MM.1S (cell line): ENCODE measurements at regions not wholly inside any gene's neighbourhood (a gene's known extent, or its start where the extent isn't known, plus 50 kb on each side); places are given as distances from the start of the nearest gene placed in this dataset.

Experiments used
- EZH2 ChIP-seq: fragments of 300-600 bp; sonication (generic); optimal IDR thresholded peaks from 2 replicates; pipeline ENCODE3; 2017; ENCODE audit warnings: low read depth, mild to moderate bottlenecking, antibody characterized with exemption, low read length, mixed read lengths
- EZH2phosphoT487 ChIP-seq: fragments of 300-600 bp; sonication (generic); IDR thresholded peaks from 2 replicates; pipeline ENCODE4 v1.6.1; 2018; ENCODE audit warnings: antibody characterized with exemption, low read length
- TF ChIP-seq, protein P1 (sequence below): fragments of 300-600 bp; sonication (generic); IDR thresholded peaks from 2 replicates; pipeline ENCODE4 v1.5.1; 2016; ENCODE audit warnings: antibody characterized with exemption, low read length, mixed read lengths

DNA sequence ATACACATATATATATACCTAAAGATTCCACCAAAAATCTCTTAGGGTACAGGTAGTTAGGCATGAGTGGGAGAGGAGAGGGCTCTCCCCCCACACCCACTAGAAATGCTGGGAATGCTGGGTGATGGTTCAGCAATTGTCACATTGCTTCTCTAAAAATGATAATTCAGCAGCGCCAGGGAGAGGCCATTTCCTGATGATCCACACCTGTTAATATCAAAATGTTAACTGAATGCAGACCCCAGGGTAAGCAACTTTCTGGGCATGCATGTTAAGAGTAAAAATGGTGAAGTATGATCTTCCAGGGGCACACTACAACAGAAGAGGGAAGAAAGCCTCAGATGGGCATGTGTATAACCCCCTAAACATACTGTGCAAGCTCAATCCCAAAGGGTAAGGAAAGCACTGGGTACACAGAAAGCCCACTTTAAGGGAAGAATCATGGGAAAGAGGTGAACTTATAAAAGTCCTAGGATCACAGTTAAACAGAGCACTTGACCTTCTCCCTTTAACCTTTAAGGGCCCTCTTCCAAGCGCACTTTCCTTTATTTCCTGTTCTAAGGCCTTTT lies 67.6 kb upstream of the GNAZ start:
- TF ChIP-seq, protein P1, sequence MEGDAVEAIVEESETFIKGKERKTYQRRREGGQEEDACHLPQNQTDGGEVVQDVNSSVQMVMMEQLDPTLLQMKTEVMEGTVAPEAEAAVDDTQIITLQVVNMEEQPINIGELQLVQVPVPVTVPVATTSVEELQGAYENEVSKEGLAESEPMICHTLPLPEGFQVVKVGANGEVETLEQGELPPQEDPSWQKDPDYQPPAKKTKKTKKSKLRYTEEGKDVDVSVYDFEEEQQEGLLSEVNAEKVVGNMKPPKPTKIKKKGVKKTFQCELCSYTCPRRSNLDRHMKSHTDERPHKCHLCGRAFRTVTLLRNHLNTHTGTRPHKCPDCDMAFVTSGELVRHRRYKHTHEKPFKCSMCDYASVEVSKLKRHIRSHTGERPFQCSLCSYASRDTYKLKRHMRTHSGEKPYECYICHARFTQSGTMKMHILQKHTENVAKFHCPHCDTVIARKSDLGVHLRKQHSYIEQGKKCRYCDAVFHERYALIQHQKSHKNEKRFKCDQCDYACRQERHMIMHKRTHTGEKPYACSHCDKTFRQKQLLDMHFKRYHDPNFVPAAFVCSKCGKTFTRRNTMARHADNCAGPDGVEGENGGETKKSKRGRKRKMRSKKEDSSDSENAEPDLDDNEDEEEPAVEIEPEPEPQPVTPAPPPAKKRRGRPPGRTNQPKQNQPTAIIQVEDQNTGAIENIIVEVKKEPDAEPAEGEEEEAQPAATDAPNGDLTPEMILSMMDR, result no peak
- TF ChIP-seq EZH2 (no peak), EZH2phosphoT487 (no peak)
